OCI-LY7 (cell line): ENCODE measurements at regions not wholly inside any gene's neighbourhood (a gene's known extent, or its start where the extent isn't known, plus 50 kb on each side); places are given as distances from the start of the nearest gene placed in this dataset.

ENCODE experiments used
- BruUV-seq: library from RNA; stranded (reverse); fragments of 400-500 nt; replicated peaks from 2 replicates; lab custom pipeline; 2021; lab: Mats Ljungman, UMichigan
- CTCF ChIA-PET: fragments of 300-600 bp; sonication (Branson Sonifier 250); formaldehyde crosslinking; loops from one replicate; lab custom pipeline; 2022; ENCODE audit warnings: antibody characterized with exemption; ENCODE audit not compliant: unreplicated experiment; lab: Charles Lee
- POLR2A ChIA-PET: fragments of 300-600 bp; sonication (Branson Sonifier 250); formaldehyde crosslinking; loops from one replicate; lab custom pipeline; 2022; ENCODE audit warnings: antibody characterized with exemption; lab: Charles Lee
- DNase-seq: peaks from one replicate; pipeline ENCODE4 v3.0.0-alpha.2; 2015; ENCODE audit warnings: low spot score
- H2AFZ ChIP-seq: fragments of 200-600 bp; sonication (generic), shearing (Covaris generic); 2 replicates; pipeline ENCODE4 v1.6.1; 2014; ENCODE audit warnings: mild to moderate bottlenecking, antibody characterized with exemption, low read length, moderate library complexity
- H3K27ac ChIP-seq: fragments of 200-600 bp; sonication (generic); 2 replicates; pipeline ENCODE4 v1.5.1; 2014; ENCODE audit warnings: mixed run types, low read depth, mild to moderate bottlenecking, moderate library complexity, low read length, inconsistent platforms; ENCODE audit not compliant: poor library complexity, severe bottlenecking
- H3K36me3 ChIP-seq: fragments of 200-600 bp; sonication (generic); 2 replicates; pipeline ENCODE4 v1.6.1; 2014; ENCODE audit warnings: mild to moderate bottlenecking, antibody characterized with exemption, low read length, moderate library complexity, mixed read lengths; ENCODE audit not compliant: insufficient read depth
- H3K4me1 ChIP-seq: fragments of 200-600 bp; sonication (generic); 2 replicates; pipeline ENCODE4 v1.5.1; 2014; ENCODE audit warnings: mild to moderate bottlenecking, low read length; ENCODE audit not compliant: insufficient read depth, poor library complexity, severe bottlenecking
- H3K4me2 ChIP-seq: fragments of 200-600 bp; sonication (generic); 2 replicates; pipeline ENCODE4 v1.6.1; 2014; ENCODE audit warnings: mild to moderate bottlenecking, low read length
- H3K4me3 ChIP-seq: fragments of 200-600 bp; sonication (generic); 2 replicates; pipeline ENCODE4 v1.5.1; 2014; ENCODE audit warnings: mild to moderate bottlenecking, low read depth, low read length; ENCODE audit not compliant: poor library complexity, severe bottlenecking
- H3K79me2 ChIP-seq: fragments of 200-600 bp; sonication (generic); 2 replicates; pipeline ENCODE4 v1.6.1; 2016; ENCODE audit warnings: low read depth, mild to moderate bottlenecking, low read length, moderate library complexity, mixed read lengths; ENCODE audit not compliant: insufficient read depth
- H3K9me2 ChIP-seq: fragments of 200-600 bp; sonication (generic); 2 replicates; pipeline ENCODE4 v1.6.1; 2016; ENCODE audit warnings: mild to moderate bottlenecking, low read length, mixed read lengths; ENCODE audit not compliant: insufficient read depth
- H3K9me3 ChIP-seq: fragments of 200-600 bp; sonication (generic); 2 replicates; pipeline ENCODE4 v1.6.1; 2014; ENCODE audit warnings: mild to moderate bottlenecking, mixed run types, low read length, mixed read lengths
- H4K20me1 ChIP-seq: fragments of 200-600 bp; sonication (generic); 2 replicates; pipeline ENCODE4 v1.6.1; 2014; ENCODE audit warnings: mild to moderate bottlenecking, antibody characterized with exemption, low read length, moderate library complexity, mixed read lengths; ENCODE audit not compliant: insufficient read depth
- EZH2phosphoT487 ChIP-seq: fragments of 200-600 bp; sonication (generic); IDR thresholded peaks from 2 replicates; pipeline ENCODE4 v1.6.1; 2018; ENCODE audit warnings: low read depth, borderline replicate concordance, mild to moderate bottlenecking, mixed run types, antibody characterized with exemption, low read length, moderate library complexity, mixed read lengths
- intact Hi-C: fragments of 100-400 bp; cut with micrococcal nuclease; formaldehyde crosslinking; loops from one replicate; pipeline ENCODE4 v1.10.0; 2022; ENCODE audit not compliant: unreplicated experiment
- TF ChIP-seq, protein P1 (sequence below): fragments of 200-600 bp; sonication (generic); conservative IDR thresholded peaks from 2 replicates; pipeline ENCODE4 v1.5.1; 2014; ENCODE audit warnings: mild to moderate bottlenecking, antibody characterized with exemption, low read length, moderate library complexity, mixed read lengths

DNA sequence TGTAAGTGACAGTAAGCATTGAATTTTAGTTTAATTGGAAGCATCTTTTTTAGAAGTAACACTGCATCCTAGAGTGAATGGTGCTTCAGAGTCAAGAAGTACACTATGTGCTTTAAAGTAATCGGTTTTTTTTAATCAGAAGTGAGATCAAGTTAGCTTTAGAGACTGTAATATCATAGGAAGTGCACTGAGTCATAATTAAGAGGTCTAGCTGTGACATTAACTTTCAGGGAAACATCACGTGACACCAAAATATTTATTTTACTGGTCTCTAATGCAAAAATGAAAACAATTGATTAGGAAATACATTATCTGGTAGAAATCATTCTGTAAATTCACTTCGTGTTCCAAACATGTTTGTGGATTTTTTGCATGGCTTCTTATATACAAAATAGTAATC, 55.3 kb upstream of the KYNU start:
- no peaks in the 10 kb centered on the region for H3K9me2 ChIP-seq
- intact Hi-C loops: no loop called here
- BruUV-seq: no TSS peak
- H3K4me3 ChIP-seq: no peak overlapping the region
- POLR2A ChIA-PET: no interaction called here
- no peaks in the 10 kb centered on the region for H3K36me3 ChIP-seq
- CTCF ChIA-PET: no interaction called here
- H3K27ac ChIP-seq: no peak overlapping the region
- no peaks in the 10 kb centered on the region for H3K79me2 ChIP-seq
- no peak overlapping the region for H2AFZ ChIP-seq
- TF ChIP-seq EZH2phosphoT487: no peak
- TF ChIP-seq, protein P1, sequence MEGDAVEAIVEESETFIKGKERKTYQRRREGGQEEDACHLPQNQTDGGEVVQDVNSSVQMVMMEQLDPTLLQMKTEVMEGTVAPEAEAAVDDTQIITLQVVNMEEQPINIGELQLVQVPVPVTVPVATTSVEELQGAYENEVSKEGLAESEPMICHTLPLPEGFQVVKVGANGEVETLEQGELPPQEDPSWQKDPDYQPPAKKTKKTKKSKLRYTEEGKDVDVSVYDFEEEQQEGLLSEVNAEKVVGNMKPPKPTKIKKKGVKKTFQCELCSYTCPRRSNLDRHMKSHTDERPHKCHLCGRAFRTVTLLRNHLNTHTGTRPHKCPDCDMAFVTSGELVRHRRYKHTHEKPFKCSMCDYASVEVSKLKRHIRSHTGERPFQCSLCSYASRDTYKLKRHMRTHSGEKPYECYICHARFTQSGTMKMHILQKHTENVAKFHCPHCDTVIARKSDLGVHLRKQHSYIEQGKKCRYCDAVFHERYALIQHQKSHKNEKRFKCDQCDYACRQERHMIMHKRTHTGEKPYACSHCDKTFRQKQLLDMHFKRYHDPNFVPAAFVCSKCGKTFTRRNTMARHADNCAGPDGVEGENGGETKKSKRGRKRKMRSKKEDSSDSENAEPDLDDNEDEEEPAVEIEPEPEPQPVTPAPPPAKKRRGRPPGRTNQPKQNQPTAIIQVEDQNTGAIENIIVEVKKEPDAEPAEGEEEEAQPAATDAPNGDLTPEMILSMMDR: no peak
- H3K9me3 ChIP-seq: no peaks in the 10 kb centered on the region
- no peaks in the 10 kb centered on the region for H4K20me1 ChIP-seq
- no peaks in the 10 kb centered on the region for H3K4me1 ChIP-seq
- H3K4me2 ChIP-seq: no peak overlapping the region
- no peak for DNase-seq

- Histone ChIP-seq H3K9me2 (no peaks in the 10 kb centered on the region), H3K4me2 (no peak overlapping the region), H4K20me1 (no peaks in the 10 kb centered on the region), H3K4me3 (no peak overlapping the region), H3K36me3 (no peaks in the 10 kb centered on the region), H3K9me3 (no peaks in the 10 kb centered on the region), H3K4me1 (no peaks in the 10 kb centered on the region), H3K27ac (no peak overlapping the region), H3K79me2 (no peaks in the 10 kb centered on the region), H2AFZ (no peak overlapping the region)
- no peak for TF ChIP-seq EZH2phosphoT487
- TF ChIP-seq, protein P1: no peak
- no TSS peak for BruUV-seq
- POLR2A ChIA-PET: interaction anchor here (0.6 kb wide), 1 partner anchor 634 kb away, joined by 3 read pairs; no protein-coding TSS in a partner anchor
- CTCF ChIA-PET: no interaction called here
- intact Hi-C loops: no loop called here
- DNase-seq: no peak
These were observed 58.1 kb upstream of the KYNU start for GRCh38 chr2:142819411-142819810.

DNA sequence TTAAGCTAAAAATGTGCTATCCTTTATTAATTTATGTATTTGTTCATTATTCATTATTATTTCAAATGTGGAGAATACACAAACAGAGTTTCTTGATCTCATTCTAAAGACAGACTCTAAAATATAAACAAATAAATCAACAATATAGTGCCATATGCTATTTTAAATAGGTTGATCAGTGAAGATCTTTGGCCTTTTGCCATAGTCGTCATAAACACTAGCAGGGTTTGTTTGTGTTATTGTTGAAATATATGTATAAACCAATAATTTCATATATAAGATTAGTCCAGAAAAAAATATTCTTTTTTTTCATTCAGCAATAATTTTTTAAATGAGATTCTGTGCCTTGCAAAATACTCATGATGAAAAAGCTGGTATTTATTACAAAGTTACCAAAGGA, 62.1 kb upstream of the KYNU start:
- Histone ChIP-seq H3K4me3 (no peak overlapping the region), H2AFZ (no peak overlapping the region), H3K9me3 (no peaks in the 10 kb centered on the region), H3K36me3 (no peaks in the 10 kb centered on the region), H3K27ac (no peak overlapping the region), H3K9me2 (no peaks in the 10 kb centered on the region), H3K79me2 (no peaks in the 10 kb centered on the region), H3K4me2 (no peak overlapping the region), H4K20me1 (no peaks in the 10 kb centered on the region), H3K4me1 (no peaks in the 10 kb centered on the region)
- CTCF ChIA-PET: no interaction called here
- POLR2A ChIA-PET: interaction anchor here (0.9 to 1.1 kb wide), 2 partner anchors 10 to 29 kb away, joined by 3 to 4 read pairs; no protein-coding TSS in a partner anchor
- no TSS peak for BruUV-seq
- intact Hi-C loops: no loop called here
- DNase-seq: no peak
- TF ChIP-seq EZH2phosphoT487: no peak
- TF ChIP-seq, protein P1: no peak
